GM21423 (cell line): ENCODE measurements at regions not wholly inside any gene's neighbourhood (a gene's known extent, or its start where the extent isn't known, plus 50 kb on each side); places are given as distances from the start of the nearest gene placed in this dataset.

Experiments used
- ATAC-seq: cut with Tn5 transposase; IDR thresholded peaks from one replicate; pipeline ENCODE4 v1.9.1; 2021; ENCODE audit warnings: mild to moderate bottlenecking, moderate library complexity; ENCODE audit not compliant: unreplicated experiment

- no peak for ATAC-seq
Measured at GRCh38 chr5:121175986-121176385, 675.7 kb upstream of the FTMT start.

DNA sequence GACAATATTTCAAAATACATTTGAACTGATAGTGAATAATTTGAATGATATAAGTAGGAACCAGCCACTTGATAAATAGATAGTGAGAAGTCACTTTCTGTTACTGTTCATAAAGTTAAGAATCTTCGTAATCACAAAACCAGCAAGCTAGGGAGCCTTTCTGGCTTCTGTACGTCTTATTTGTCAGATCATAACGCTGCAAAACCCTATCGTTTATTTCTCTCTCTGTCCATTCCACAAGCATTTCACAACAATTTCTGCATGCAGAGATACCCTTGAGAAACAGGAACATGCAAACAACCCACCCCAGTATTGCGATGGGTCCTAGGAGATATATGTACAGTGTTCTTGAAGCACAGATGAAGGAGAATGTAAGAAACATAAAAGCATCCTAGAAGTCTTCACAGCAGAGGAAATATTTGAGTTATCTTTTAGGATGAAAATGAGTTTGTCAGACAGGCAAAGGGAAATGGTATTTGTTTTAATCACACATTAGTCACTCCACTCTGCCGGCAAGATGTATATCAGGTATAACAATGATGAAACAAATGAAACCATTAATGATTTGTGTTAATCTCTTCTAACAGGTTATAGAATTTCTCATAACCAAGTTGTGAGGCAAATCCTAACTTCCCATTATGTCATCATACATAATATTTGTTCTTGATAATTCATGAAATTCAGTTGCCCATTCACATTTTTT, 668.7 kb upstream of the FTMT start:
- ATAC-seq, result no peak

DNA sequence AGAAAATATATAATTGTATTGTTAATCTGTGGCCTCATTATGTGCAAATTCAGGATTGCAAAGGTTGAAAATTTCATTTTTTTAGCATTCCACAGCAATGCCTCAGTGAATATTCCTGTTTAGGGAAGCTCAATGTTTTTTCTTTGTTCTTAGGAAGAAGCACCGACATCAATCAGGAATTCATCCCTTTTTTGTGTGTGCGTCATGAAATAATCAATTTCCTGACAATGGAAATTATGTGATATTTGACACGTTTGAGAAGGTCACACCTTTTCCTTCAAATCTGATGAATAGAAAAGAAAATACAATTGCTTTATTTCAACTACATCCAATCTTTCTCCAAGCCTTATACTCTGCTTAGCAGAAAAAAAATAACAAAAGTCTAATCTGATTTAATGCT, 662.8 kb upstream of the FTMT start:
- no peak for ATAC-seq

DNA sequence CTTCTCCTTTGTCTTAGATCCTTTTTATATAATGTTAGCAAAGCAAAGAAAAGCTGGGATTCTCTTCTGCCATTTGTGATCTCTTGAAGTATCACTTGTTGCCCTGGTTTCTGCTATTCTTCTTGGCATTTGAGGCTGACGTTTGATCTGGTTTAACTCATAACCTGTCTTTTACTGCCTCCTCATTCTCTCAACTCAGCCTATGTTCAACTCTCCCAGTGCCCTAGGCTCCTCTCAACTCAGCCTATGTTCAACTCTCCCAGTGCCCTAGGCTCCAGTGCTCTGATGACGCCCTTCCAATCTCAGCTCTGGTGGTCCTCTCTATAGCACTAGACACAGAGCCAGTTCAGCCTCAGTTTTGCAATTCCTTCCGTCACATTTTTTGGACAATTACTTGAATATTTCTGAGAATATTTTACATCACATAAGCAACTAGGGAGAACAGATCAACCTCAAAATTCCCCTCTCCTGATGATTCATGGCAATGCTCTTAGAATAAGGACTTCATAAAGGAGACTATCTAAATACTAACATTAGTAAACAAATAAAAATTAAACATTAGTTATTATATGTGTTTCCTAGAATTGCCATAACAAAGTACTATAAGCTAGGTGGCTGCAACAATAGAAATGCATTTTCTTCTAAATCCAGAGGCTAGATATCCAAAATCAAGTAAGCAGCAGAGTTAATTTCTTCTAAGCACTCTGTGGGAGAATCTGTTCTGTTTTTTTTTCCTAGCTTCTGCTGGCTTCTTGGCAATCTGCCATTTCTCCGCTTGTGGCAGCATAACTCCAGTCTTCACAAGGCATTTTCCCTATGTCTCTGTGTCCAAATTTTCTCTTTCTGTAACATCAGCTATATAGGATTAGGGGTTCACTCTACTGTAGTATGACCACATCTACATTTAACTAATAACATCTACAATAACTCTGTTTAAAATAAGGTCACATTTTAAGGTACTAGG, 662.1 kb upstream of the FTMT start:
- no peak for ATAC-seq

- no peak for ATAC-seq
Measured at GRCh38 chr5:121199216-121199999, 652.3 kb upstream of the FTMT start.

DNA sequence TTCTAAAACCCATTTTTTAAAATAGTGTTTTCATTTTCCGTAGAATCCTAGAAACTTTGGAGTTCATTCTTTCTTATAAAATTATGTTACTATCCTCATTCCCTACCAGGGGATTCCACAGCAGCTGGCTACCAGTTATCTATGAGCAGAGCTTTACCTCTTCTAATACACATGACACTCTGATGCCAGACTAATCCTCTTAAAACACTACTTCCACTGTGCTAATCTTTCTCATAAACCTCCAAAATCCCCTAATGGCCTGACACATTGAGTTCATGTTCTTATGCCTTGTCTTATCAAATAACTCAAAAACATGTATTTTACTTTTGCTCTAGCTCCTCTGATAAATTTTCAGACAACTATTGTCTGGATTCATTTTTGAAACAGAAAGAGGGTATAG, 633.6 kb upstream of the FTMT start:
- ATAC-seq, result no peak

DNA sequence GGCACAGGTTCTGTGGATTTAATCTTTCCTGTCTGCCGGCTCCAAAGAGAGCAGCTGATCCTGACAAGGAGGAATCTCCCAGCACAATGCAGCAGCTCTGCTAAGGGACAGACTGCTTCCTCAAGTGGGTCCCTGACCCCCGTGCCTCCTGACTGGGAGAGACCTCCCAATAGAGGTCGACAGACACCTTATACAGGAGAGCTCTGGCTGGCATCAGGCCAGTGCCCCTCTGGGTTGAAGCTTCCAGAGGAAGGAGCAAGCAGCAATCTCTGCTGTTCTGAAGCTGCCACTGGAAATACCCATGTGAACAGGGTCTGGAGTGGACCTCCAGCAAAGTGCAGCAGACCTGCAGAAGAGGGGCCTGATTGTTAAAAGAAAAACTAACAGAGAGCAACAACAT, 630.2 kb upstream of the FTMT start:
- no peak for ATAC-seq

GRCh38 chr5:121226765-121227164, 624.9 kb upstream of the FTMT start:
- no peak for ATAC-seq

GRCh38 chr5:121239951-121240350, 611.7 kb upstream of the FTMT start:
- no peak for ATAC-seq

DNA sequence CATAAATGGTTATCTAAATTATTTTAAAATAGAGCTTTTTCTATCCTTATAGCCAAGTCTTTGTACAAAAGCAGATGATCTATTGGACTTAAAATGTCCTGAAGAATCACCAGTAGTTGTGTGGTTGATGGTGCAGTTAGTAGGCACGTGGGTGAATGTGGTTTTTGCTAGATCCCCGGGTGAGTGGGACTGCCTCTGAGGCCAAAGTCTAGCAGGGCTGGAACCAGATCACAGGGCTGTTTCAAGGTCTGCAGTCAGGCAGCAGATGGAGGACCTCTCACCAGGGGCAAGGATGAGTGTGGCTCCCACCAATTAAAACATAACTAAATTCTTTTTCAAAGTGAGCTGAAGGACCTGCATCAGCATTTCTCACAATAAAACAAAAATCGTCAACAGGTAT, 604.7 kb upstream of the FTMT start:
- ATAC-seq, result no peak

GRCh38 chr5:121251954-121252353, 599.7 kb upstream of the FTMT start:
- no peak for ATAC-seq

- ATAC-seq, result no peak
Measured at GRCh38 chr5:121257621-121258020, 594.1 kb upstream of the FTMT start.

DNA sequence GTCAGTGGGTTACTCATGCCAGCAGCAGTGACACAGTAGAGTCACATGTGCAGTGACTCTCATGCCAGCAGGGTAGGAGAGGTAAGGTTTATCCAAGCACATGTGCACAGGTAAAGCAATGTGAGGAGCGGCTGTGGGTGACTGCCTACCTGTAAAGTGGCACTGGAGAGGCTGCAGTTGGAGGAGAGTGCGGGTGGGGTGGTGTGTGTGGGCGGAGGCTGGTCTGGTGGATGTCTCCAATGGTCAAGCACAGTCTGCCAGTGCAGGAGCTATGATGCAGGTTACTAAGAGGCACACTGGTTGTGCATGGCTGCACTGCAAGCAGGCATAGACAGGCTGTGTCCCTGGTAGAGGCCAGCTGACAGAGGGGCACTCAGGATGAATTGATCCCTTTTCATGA, 588.2 kb upstream of the FTMT start:
- ATAC-seq, result no peak

GRCh38 chr5:121264605-121265004, 587.1 kb upstream of the FTMT start:
- ATAC-seq, result no peak

DNA sequence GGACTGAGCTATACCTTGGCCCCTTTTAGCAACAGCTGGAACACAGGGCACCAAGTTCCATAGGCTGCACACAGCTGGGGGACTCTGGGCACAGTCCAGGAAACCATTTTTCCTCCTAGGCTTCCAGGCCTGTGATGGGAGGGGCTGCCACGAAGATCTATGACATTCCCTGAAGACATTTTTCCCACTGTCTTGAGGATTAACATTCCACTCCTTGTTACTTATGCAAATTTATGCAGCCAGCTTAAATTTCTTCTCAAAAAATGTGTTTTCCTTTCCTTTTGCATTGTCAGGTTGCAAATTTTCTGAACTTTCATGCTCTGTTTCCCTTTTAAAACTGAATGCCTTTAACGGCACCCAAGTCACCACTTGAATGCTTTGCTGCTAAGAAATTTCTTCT, 580.1 kb upstream of the FTMT start:
- no peak for ATAC-seq

DNA sequence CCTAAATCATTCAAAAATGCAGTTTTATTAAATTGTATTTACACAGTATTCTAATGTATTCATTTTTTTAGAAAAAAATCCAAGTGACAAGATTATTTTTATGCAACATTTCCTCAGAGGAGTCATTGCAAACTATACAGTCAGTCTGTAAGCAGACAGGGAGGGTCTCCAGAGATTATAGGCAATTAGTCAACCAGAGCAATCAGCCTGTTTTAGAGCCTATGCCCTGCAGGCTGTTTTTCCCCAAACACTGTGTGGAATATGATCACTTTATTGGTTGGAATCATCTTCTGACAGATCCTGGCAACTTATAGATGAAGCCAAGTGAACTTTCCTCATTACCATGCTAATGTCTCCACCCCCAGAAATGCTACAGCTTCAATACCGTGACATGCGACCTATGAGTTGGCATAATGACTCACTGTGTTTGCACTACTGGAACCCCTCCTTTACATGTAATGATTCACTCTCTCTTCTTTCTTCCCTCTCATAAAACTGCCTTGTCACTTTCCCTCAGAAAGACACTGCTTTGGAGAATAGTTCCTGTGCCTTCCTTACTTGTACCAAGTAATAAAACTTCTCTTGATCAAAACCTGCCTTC, 577.7 kb upstream of the FTMT start:
- ATAC-seq, result no peak

DNA sequence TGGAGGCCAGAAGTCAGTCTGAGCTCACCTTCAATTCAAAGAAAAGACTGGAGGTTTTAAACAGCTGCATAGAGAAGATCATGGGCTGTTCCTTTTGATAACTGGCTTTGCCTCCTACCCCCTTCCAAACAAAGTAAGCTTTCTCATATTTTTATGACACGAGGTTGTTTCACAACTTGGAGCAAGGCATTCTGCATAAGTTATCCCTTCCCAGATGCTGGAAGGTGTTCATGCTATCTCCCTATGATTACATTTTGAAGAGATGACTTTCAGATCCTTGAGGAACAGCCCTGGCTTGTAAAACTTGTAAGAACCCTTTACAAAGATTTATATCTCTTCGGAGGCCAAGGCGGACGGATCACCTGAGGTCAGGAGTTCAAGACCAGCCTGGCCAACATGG, 571.9 kb upstream of the FTMT start:
- no peak for ATAC-seq

DNA sequence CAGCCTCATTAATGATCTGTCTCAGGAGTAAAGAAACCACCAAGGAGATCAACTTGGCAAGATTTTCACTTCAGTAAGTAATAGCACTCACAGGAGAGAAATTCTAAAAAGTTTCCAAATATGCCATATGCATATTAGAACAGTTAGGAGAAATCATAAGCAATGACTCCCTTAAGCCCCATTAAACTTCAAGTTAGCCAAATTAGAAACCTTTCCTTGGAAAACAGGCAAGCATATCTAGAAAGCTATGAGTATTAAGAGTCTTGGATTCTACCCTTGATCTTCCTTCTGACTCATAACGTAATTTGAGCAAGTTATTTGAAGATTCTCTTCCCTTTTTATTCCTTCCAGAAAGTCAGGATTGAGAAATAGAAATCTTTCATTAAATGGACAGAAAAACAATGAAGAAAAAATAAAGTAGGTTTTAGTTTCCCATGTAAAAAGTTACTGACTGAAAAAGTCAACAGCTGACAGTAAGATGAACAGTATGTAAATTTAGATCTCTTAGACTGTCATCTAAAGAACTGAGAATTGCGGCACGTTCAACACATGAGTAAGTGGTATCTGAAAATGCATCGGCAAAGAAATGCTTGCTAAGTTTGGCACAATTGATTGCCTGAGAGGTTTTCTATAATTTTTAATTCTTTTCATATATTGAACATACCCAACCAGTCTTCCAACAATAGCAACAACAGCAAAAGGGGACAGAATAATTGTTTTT, 565.7 kb upstream of the FTMT start:
- no peak for ATAC-seq

DNA sequence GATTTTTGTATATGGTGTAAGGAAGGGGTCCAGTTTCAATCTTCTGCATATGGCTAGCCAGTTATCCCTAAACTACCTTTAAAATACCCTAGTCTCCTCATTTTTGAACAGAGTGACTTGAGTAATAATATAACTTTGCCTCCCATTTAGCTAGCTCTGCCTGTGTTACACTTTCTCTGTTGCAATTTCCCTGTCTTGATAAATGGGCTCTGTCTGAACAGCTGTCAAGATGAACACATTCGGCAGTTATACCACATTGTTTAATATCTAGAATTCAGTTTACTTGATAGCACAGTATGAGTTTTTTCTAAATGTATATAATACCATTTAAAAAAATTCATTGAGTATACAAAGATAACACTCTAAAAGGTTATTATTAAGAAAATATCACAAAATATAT, 562.9 kb upstream of the FTMT start:
- no peak for ATAC-seq

DNA sequence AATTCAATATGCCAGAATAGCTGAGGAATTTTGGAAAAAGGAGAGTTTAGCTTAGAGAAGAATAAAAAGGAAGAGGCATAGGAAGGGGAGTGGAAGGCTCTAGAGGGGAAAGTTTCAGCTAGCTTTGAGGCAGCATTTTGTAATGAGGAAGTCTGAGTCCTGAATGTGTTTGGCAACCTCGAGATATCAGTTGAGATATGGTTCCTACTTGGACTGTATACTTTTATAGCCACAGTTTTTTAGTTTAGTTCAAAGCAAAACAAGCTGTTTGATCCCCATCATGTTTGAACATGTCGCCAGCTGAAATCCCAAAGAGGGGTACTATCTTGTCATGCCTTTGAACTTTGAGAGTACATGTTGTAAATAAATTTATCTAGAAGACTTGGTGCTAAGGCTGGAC, 559.0 kb upstream of the FTMT start:
- ATAC-seq, result no peak
